SU-DHL-6 (cell line): ENCODE measurements at regions not wholly inside any gene's neighbourhood (a gene's known extent, or its start where the extent isn't known, plus 50 kb on each side); places are given as distances from the start of the nearest gene placed in this dataset.

Source experiments
- H2AFZ ChIP-seq: fragments of 200-600 bp; sonication (generic); 2 replicates; pipeline ENCODE4 v1.6.1; 2014; ENCODE audit warnings: low read depth, mild to moderate bottlenecking, moderate library complexity, mixed read lengths, antibody characterized with exemption, low read length; ENCODE audit not compliant: severe bottlenecking
- H3F3A ChIP-seq: fragments of 200-600 bp; shearing (Covaris generic); 2 replicates; pipeline ENCODE4 v1.6.0; 2016; ENCODE audit warnings: antibody characterized with exemption, mild to moderate bottlenecking; ENCODE audit not compliant: insufficient read depth
- H3K27ac ChIP-seq: fragments of 200-600 bp; sonication (generic); 2 replicates; pipeline ENCODE4 v1.5.1; 2016; ENCODE audit warnings: low read depth, mild to moderate bottlenecking, low read length, moderate library complexity, mixed read lengths
- H3K27me3 ChIP-seq: fragments of 200-600 bp; sonication (generic), shearing (Covaris generic); 2 replicates; pipeline ENCODE4 v1.6.0; 2014; ENCODE audit warnings: mild to moderate bottlenecking, low read length
- H3K36me3 ChIP-seq: fragments of 200-600 bp; sonication (generic); 2 replicates; pipeline ENCODE4 v1.6.1; 2014; ENCODE audit warnings: mild to moderate bottlenecking, low read length, mixed read lengths
- H3K4me2 ChIP-seq: fragments of 300-600, 200-600 bp; shearing (Covaris generic), sonication (generic); 2 replicates; pipeline ENCODE4 v1.6.0; 2014; ENCODE audit warnings: low read length, low read depth, mild to moderate bottlenecking; ENCODE audit not compliant: poor library complexity, severe bottlenecking
- H3K4me3 ChIP-seq: fragments of 200-600 bp; sonication (generic); 2 replicates; pipeline ENCODE4 v1.5.1; 2014; ENCODE audit warnings: antibody characterized with exemption, low read length, mild to moderate bottlenecking, mixed read lengths; ENCODE audit not compliant: insufficient read depth, poor library complexity, severe bottlenecking
- H3K79me2 ChIP-seq: fragments of 200-600 bp; sonication (generic); 2 replicates; pipeline ENCODE4 v1.6.1; 2014; ENCODE audit warnings: mild to moderate bottlenecking, low read length, moderate library complexity; ENCODE audit not compliant: insufficient read depth
- H3K9ac ChIP-seq: fragments of 200-600 bp; sonication (generic); 2 replicates; pipeline ENCODE4 v1.7.0; 2014; ENCODE audit warnings: mild to moderate bottlenecking, low read length
- H3K9me2 ChIP-seq: fragments of 200-600 bp; sonication (generic); replicated peaks from 2 replicates; pipeline ENCODE4 v1.6.1; 2014; ENCODE audit warnings: low read length; ENCODE audit not compliant: insufficient read depth
- H3K9me3 ChIP-seq: fragments of 200-600 bp; sonication (generic); 2 replicates; pipeline ENCODE4 v1.6.1; 2014; ENCODE audit warnings: low read length, mixed read lengths; ENCODE audit not compliant: insufficient read depth
- H4K20me1 ChIP-seq: fragments of 200-600 bp; sonication (generic); 2 replicates; pipeline ENCODE4 v1.6.1; 2014; ENCODE audit warnings: low read depth, mild to moderate bottlenecking, antibody characterized with exemption, low read length, moderate library complexity, mixed read lengths
- CTCF ChIP-seq: fragments of 200-600 bp; sonication (generic); IDR thresholded peaks from one replicate; pipeline ENCODE4 v1.5.1; 2017; ENCODE audit warnings: antibody characterized with exemption, mild to moderate bottlenecking, low read length, moderate library complexity; ENCODE audit not compliant: insufficient read depth, poor library complexity, severe bottlenecking
- EZH2phosphoT487 ChIP-seq: fragments of 200-600 bp; sonication (generic), shearing (Covaris generic); conservative IDR thresholded peaks from 2 replicates; pipeline ENCODE4 v1.6.1; 2018; ENCODE audit warnings: mild to moderate bottlenecking, antibody characterized with exemption, low read length, moderate library complexity, mixed read lengths

DNA sequence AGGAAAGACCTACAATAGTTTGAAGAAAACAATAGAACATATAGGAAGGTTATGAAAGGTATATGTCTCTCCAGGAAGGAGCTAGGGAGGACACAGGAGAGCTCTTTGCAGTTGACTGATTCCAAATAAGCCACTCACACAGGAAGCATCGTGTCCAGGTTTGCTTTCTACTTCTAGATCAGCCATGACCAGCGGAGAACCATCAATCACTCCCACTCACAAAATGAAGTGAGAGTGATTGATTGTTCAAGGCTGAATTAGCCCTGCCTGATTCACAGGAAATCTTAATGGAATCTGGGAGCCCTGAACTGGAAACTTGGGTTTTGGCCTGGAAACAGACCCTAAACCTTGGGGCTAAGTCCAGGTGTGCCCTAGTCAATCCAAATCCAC is 1292.2 kb upstream of the ZEB2 start:
- Histone ChIP-seq H3K4me2 (no peak overlapping the region), H3K36me3 (no peaks in the 10 kb centered on the region), H3K4me3 (no peak overlapping the region), H3K9me2 (no peaks in the 10 kb centered on the region), H3K79me2 (no peaks in the 10 kb centered on the region), H3K27me3 (no peaks in the 10 kb centered on the region), H3K9me3 (no peaks in the 10 kb centered on the region), H4K20me1 (no peaks in the 10 kb centered on the region), H3K27ac (no peak overlapping the region), H2AFZ (no peak overlapping the region), H3K9ac (no peak overlapping the region), H3F3A (no peaks in the 10 kb centered on the region)
- no peak for TF ChIP-seq CTCF
- TF ChIP-seq EZH2phosphoT487 = no peak

GRCh38 chr2:145811276-145812164 is 1291.6 kb upstream of the ZEB2 start:
- Histone ChIP-seq H2AFZ (no peak overlapping the region), H3K9ac (no peak overlapping the region)

GRCh38 chr2:145807968-145808367 is 1288.0 kb upstream of the ZEB2 start:
- TF ChIP-seq EZH2phosphoT487 = no peak
- no peak for TF ChIP-seq CTCF
- H3F3A ChIP-seq = no peaks in the 10 kb centered on the region
- no peak overlapping the region for H3K4me3 ChIP-seq
- H4K20me1 ChIP-seq = no peaks in the 10 kb centered on the region
- H2AFZ ChIP-seq = no peak overlapping the region
- H3K4me2 ChIP-seq = no peak overlapping the region
- no peak overlapping the region for H3K9ac ChIP-seq
- H3K27ac ChIP-seq = no peak overlapping the region
- H3K9me3 ChIP-seq = no peaks in the 10 kb centered on the region
- H3K79me2 ChIP-seq = no peaks in the 10 kb centered on the region
- H3K36me3 ChIP-seq = no peaks in the 10 kb centered on the region
- H3K27me3 ChIP-seq = no peaks in the 10 kb centered on the region
- H3K9me2 ChIP-seq = no peaks in the 10 kb centered on the region

More at GRCh38 chr2:145811276-145812164, 1291.6 kb upstream of the ZEB2 start:
- H3K36me3 ChIP-seq = no peaks in the 10 kb centered on the region
- no peaks in the 10 kb centered on the region for H3F3A ChIP-seq
- no peak overlapping the region for H3K27ac ChIP-seq
- TF ChIP-seq CTCF = no peak
- TF ChIP-seq EZH2phosphoT487 = no peak
- no peaks in the 10 kb centered on the region for H3K27me3 ChIP-seq
- no peaks in the 10 kb centered on the region for H4K20me1 ChIP-seq
- H3K9me3 ChIP-seq = no peaks in the 10 kb centered on the region
- H3K79me2 ChIP-seq = no peaks in the 10 kb centered on the region
- no peak overlapping the region for H3K4me2 ChIP-seq
- no peaks in the 10 kb centered on the region for H3K9me2 ChIP-seq
- H3K4me3 ChIP-seq = no peak overlapping the region
